MM.1S (cell line): ENCODE measurements at regions not wholly inside any gene's neighbourhood (a gene's known extent, or its start where the extent isn't known, plus 50 kb on each side); places are given as distances from the start of the nearest gene placed in this dataset.

Source experiments
- DNase-seq: peaks from one replicate; pipeline ENCODE4 v3.0.0-alpha.2; 2015
- H2AFZ ChIP-seq: fragments of 300-600 bp; sonication (generic); 2 replicates; pipeline ENCODE4 v1.6.0; 2016; ENCODE audit warnings: antibody characterized with exemption, low read length
- H3F3A ChIP-seq: fragments of 300-600 bp; sonication (generic); 2 replicates; pipeline ENCODE4 v1.6.1; 2016; ENCODE audit warnings: mild to moderate bottlenecking, antibody characterized with exemption, low read length, moderate library complexity, mixed read lengths; ENCODE audit not compliant: insufficient read depth
- H3K27ac ChIP-seq: fragments of 300-600 bp; sonication (generic); 2 replicates; pipeline ENCODE4 v1.5.1; 2016; ENCODE audit warnings: mild to moderate bottlenecking, low read length
- H3K27me3 ChIP-seq: fragments of 300-600 bp; sonication (generic); replicated peaks from 2 replicates; pipeline ENCODE4 v1.6.0; 2016; ENCODE audit warnings: low read length; ENCODE audit not compliant: insufficient read depth
- H3K36me3 ChIP-seq: fragments of 300-600 bp; sonication (generic); replicated peaks from 2 replicates; pipeline ENCODE4 v1.6.1; 2016; ENCODE audit warnings: mild to moderate bottlenecking, low read length, mixed read lengths; ENCODE audit not compliant: insufficient read depth
- H3K4me1 ChIP-seq: fragments of 300-600 bp; sonication (generic); 2 replicates; pipeline ENCODE4 v1.6.1; 2016; ENCODE audit warnings: low read length, mixed read lengths
- H3K4me2 ChIP-seq: fragments of 300-600 bp; sonication (generic); 2 replicates; pipeline ENCODE4 v1.6.0; 2016; ENCODE audit warnings: low read depth, low read length
- H3K4me3 ChIP-seq: fragments of 300-600 bp; sonication (generic); 2 replicates; pipeline ENCODE4 v1.5.1; 2016; ENCODE audit warnings: low read length, mixed read lengths
- H3K79me2 ChIP-seq: fragments of 300-600 bp; sonication (generic); 2 replicates; pipeline ENCODE4 v1.6.1; 2016; ENCODE audit warnings: mixed run types, low read length, mixed read lengths
- H3K9ac ChIP-seq: fragments of 300-600 bp; sonication (generic); 2 replicates; pipeline ENCODE4 v1.6.1; 2016; ENCODE audit warnings: low read length, mixed read lengths
- H3K9me2 ChIP-seq: fragments of 300-600 bp; sonication (generic); replicated peaks from 2 replicates; pipeline ENCODE4 v1.6.1; 2016; ENCODE audit warnings: mild to moderate bottlenecking, low read length, mixed read lengths; ENCODE audit not compliant: insufficient read depth
- H3K9me3 ChIP-seq: fragments of 300-600 bp; sonication (generic); replicated peaks from 2 replicates; pipeline ENCODE4 v1.6.1; 2016; ENCODE audit warnings: mild to moderate bottlenecking, low read length, mixed read lengths; ENCODE audit not compliant: insufficient read depth
- H4K20me1 ChIP-seq: fragments of 300-600 bp; sonication (generic); 2 replicates; pipeline ENCODE4 v1.6.1; 2016; ENCODE audit warnings: mild to moderate bottlenecking, low read length, moderate library complexity, mixed read lengths; ENCODE audit not compliant: insufficient read depth
- EZH2 ChIP-seq: fragments of 300-600 bp; sonication (generic); optimal IDR thresholded peaks from 2 replicates; pipeline ENCODE3; 2017; ENCODE audit warnings: low read depth, mild to moderate bottlenecking, antibody characterized with exemption, low read length, mixed read lengths
- EZH2phosphoT487 ChIP-seq: fragments of 300-600 bp; sonication (generic); IDR thresholded peaks from 2 replicates; pipeline ENCODE4 v1.6.1; 2018; ENCODE audit warnings: antibody characterized with exemption, low read length
- TF ChIP-seq, protein P1 (sequence below): fragments of 300-600 bp; sonication (generic); IDR thresholded peaks from 2 replicates; pipeline ENCODE4 v1.5.1; 2016; ENCODE audit warnings: antibody characterized with exemption, low read length, mixed read lengths

- no peaks in the 10 kb centered on the region for H4K20me1 ChIP-seq
- H3K4me1 ChIP-seq, result peaks cover 16% of the 10 kb centered on the region
- peaks cover 57% of the 10 kb centered on the region for H3K27me3 ChIP-seq
- H3F3A ChIP-seq, result peaks cover 3% of the 10 kb centered on the region; the same call in 1 of the 2 replicates
- no peaks in the 10 kb centered on the region for H3K9me3 ChIP-seq
- H3K27ac ChIP-seq, result no peak overlapping the region
- H2AFZ ChIP-seq, result no peak overlapping the region
- no peak overlapping the region for H3K9ac ChIP-seq
- H3K79me2 ChIP-seq, result no peaks in the 10 kb centered on the region
- DNase-seq, result no peak
- H3K9me2 ChIP-seq, result no peaks in the 10 kb centered on the region
- H3K4me3 ChIP-seq, result no peak overlapping the region
- TF ChIP-seq, protein P1, sequence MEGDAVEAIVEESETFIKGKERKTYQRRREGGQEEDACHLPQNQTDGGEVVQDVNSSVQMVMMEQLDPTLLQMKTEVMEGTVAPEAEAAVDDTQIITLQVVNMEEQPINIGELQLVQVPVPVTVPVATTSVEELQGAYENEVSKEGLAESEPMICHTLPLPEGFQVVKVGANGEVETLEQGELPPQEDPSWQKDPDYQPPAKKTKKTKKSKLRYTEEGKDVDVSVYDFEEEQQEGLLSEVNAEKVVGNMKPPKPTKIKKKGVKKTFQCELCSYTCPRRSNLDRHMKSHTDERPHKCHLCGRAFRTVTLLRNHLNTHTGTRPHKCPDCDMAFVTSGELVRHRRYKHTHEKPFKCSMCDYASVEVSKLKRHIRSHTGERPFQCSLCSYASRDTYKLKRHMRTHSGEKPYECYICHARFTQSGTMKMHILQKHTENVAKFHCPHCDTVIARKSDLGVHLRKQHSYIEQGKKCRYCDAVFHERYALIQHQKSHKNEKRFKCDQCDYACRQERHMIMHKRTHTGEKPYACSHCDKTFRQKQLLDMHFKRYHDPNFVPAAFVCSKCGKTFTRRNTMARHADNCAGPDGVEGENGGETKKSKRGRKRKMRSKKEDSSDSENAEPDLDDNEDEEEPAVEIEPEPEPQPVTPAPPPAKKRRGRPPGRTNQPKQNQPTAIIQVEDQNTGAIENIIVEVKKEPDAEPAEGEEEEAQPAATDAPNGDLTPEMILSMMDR, result no peak
- TF ChIP-seq EZH2 (no peak), EZH2phosphoT487 (no peak)
- no peak overlapping the region for H3K4me2 ChIP-seq
- H3K36me3 ChIP-seq, result no peaks in the 10 kb centered on the region
Measured at GRCh38 chr3:18771931-18772330, 346.8 kb upstream of the SATB1 start.

DNA sequence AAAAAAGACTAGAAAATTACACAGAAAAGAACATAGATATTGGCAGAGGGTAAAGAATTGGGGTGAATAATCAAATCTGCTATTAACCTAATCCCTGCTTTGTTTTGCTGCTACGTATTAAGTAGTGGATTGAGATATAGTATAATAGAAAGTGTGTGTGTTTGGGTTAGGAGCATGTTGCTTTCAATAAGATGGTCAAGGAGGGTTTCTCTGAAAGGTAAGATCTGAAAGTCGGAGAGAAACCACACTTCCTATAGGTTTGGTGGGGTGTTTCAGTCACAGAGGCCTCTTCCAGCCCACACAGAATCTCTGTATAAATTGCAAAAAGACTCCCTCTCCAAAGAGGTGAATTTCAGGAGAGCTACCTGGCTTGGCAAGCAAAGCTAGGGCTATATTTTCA lies 345.7 kb upstream of the SATB1 start:
- H3K9me3 ChIP-seq, result no peaks in the 10 kb centered on the region
- H2AFZ ChIP-seq, result no peak overlapping the region
- H3K36me3 ChIP-seq, result no peaks in the 10 kb centered on the region
- no peak overlapping the region for H3K9ac ChIP-seq
- no peak overlapping the region for H3K4me3 ChIP-seq
- peak overlapping the region; percentile 48 for H3K4me2 ChIP-seq
- peaks cover 3% of the 10 kb centered on the region; the same call in 1 of the 2 replicates for H3F3A ChIP-seq
- peaks cover 16% of the 10 kb centered on the region for H3K4me1 ChIP-seq
- DNase-seq, result peak; percentile 76
- no peaks in the 10 kb centered on the region for H4K20me1 ChIP-seq
- TF ChIP-seq EZH2, result no peak
- peak; percentile 70; the same call in 1 of the 2 replicates for TF ChIP-seq EZH2phosphoT487
- TF ChIP-seq, protein P1, result no peak
- H3K27me3 ChIP-seq, result peaks cover 57% of the 10 kb centered on the region
- H3K9me2 ChIP-seq, result no peaks in the 10 kb centered on the region
- H3K79me2 ChIP-seq, result no peaks in the 10 kb centered on the region
- no peak overlapping the region for H3K27ac ChIP-seq

GRCh38 chr3:18767756-18768303 lies 342.7 kb upstream of the SATB1 start:
- TF ChIP-seq, protein P1, result no peak
- TF ChIP-seq EZH2phosphoT487 (no peak), EZH2 (no peak)
- H3K9me2 ChIP-seq, result no peaks in the 10 kb centered on the region

More at GRCh38 chr3:18767756-18768303, 342.7 kb upstream of the SATB1 start:
- Histone ChIP-seq H3K36me3 (no peaks in the 10 kb centered on the region), H3K27me3 (peaks cover 47% of the 10 kb centered on the region), H4K20me1 (no peaks in the 10 kb centered on the region), H2AFZ (no peak overlapping the region), H3F3A (peaks cover 3% of the 10 kb centered on the region; the same call in 1 of the 2 replicates), H3K9me3 (no peaks in the 10 kb centered on the region), H3K4me1 (peaks cover 17% of the 10 kb centered on the region), H3K9ac (no peak overlapping the region), H3K4me2 (no peak overlapping the region), H3K4me3 (no peak overlapping the region), H3K79me2 (no peaks in the 10 kb centered on the region), H3K27ac (no peak overlapping the region)
- DNase-seq, result no peak
